ENCODE measurements at regions not wholly inside any gene's neighbourhood (a gene's known extent, or its start where the extent isn't known, plus 50 kb on each side); places are given as distances from the start of the nearest gene placed in this dataset.
A peak's percentile ranks its signal among the peaks of the same experiment; 100 is the strongest.

GRCh38 chr22:48780597-48781277 is 1046.9 kb downstream of the BRD1 start:
- no peak for TF ChIP-seq CTCF (IDR thresholded peaks at IDR 0.05)
- DNase-seq (ENCODE audit: low spot score) = peak; percentile 41

GRCh38 chr22:48779661-48780596 is 1047.7 kb downstream of the BRD1 start:
- peak; percentile 59 for DNase-seq (ENCODE audit: low spot score)
- Histone ChIP-seq H3K4me3 (no peak overlapping the region), H3K27ac (no peak overlapping the region)
- no peak for TF ChIP-seq CTCF (IDR thresholded peaks at IDR 0.05)

More at GRCh38 chr22:48780597-48781277, 1046.9 kb downstream of the BRD1 start:
- H3K27ac ChIP-seq = no peak overlapping the region
- H3K4me3 ChIP-seq = no peak overlapping the region

DNA sequence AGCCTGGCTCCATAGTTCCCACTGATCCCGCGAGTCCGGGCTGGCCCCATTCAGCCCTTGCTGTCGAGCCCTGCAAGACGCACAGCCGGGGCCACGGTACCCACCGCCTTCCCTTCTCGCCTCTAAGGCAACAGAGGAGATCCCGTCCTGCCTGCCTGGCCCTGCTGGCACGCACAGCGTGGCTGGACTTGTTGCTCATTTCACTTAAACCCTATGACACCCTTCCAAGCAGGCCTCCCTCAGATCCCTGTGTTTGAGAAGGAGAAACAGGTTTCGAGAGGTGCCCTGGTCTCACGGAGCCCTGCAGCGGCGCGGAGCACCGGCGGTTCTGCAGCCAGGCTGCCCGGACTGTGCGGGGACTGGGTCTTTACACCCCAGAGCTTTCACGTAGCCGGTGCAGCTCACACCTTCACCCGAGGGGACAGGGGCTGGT is 1048.4 kb downstream of the BRD1 start:
- Histone ChIP-seq H3K27ac (no peak overlapping the region), H3K4me3 (no peak overlapping the region)
- DNase-seq (ENCODE audit: low spot score) = peak; percentile 49
- TF ChIP-seq CTCF (IDR thresholded peaks at IDR 0.05) = no peak

DNA sequence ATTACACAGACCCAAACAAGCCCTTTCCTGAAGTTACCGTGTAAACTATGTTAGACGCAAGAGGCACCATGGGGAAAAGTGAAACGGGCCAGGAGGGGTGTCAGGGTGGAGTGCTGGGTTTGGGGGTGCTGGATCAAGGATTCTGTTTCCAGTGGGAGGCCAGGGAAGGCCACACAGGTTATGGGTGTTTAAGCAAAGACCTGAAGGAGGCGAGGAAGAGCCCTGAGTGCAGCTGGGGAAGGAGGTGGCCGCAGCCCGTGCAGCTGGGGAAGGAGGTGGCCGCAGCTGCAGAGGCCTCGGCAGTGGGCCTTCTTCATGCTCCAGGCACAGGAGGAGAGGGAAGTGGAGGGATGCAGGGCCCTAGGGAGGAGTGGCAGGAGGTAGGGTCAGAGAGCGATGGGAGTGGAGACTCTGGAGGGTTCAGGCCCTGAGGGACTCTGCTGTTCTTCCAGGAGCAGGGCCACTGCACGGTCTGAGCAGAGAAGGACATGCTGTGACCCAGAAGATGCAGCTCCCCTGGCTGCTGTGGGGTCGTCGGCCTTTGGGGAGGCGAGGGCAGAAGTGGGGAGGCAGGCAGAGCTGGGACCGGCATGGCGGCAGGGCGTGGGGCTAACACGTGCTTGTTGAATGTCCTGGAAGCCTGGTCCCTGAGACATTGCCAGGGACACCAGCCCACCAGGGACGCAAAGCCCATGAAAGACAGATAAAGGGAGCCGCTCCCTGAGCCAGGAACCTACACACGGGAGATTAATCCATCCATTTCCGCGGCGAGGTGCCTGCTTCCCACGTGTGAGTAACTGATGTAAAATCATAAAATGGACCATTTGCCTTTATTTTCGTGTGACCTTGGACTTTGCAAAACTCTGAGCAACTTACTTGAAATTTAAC is 1049.1 kb downstream of the BRD1 start:
- no peak overlapping the region for H3K4me3 ChIP-seq
- TF ChIP-seq CTCF (IDR thresholded peaks at IDR 0.05) = no peak
- no peak overlapping the region for H3K27ac ChIP-seq
- DNase-seq (ENCODE audit: low spot score) = peak; percentile 47

- no peak overlapping the region for H3K4me3 ChIP-seq
- no peak for TF ChIP-seq CTCF (IDR thresholded peaks at IDR 0.05)
- no peak overlapping the region for H3K27ac ChIP-seq
- DNase-seq (ENCODE audit: low spot score) = peak; percentile 52
These were observed 1055.3 kb downstream of the BRD1 start for GRCh38 chr22:48772286-48772907.

DNA sequence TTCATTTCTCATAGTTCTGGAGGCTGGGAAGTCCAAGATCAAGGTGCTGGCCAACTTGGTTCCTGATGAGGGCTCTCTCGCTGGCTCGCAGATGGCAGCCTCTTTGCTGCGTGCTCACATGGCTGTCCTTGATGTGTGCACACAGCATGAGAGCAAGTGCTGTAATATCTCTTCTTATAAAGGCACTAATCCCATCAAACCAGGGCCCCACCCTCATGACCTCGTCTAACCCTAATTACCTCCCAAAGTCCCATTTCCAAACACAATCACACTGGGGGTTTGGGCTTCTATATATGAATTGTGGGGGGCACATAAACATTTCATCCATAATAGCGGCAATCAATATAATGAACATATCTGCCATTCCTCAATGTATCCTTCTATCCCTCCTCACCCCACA is 1062.1 kb downstream of the BRD1 start:
- DNase-seq (ENCODE audit: low spot score) = peak; percentile 19
- Histone ChIP-seq H3K27ac (no peak overlapping the region), H3K4me3 (no peak overlapping the region)
- no peak for TF ChIP-seq CTCF (IDR thresholded peaks at IDR 0.05)
